Progenitor cell of endocrine pancreas (in vitro differentiated cells): ENCODE measurements at regions not wholly inside any gene's neighbourhood (a gene's known extent, or its start where the extent isn't known, plus 50 kb on each side); places are given as distances from the start of the nearest gene placed in this dataset.

Source experiments
- DNase-seq: peaks from one replicate; pipeline ENCODE4 v3.0.0; 2021; ENCODE audit warnings: low spot score; ENCODE audit not compliant: unreplicated experiment
- H3K27ac Mint-ChIP-seq: 2 replicates; pipeline ENCODE4 v1.8.0; 2021; ENCODE audit warnings: mild to moderate bottlenecking, moderate library complexity, mixed read lengths
- H3K27me3 Mint-ChIP-seq: 2 replicates; pipeline ENCODE4 v1.8.0; 2021; ENCODE audit warnings: mixed read lengths
- H3K36me3 Mint-ChIP-seq: 2 replicates; pipeline ENCODE4 v1.8.0; 2022; ENCODE audit warnings: mixed read lengths; ENCODE audit not compliant: insufficient read depth
- H3K4me1 Mint-ChIP-seq: 2 replicates; pipeline ENCODE4 v1.8.0; 2021; ENCODE audit warnings: low read depth, mixed read lengths
- H3K4me3 Mint-ChIP-seq: 2 replicates; pipeline ENCODE4 v1.8.0; 2021; ENCODE audit warnings: low read depth, mild to moderate bottlenecking, moderate library complexity, mixed read lengths
- H3K9me3 Mint-ChIP-seq: 2 replicates; pipeline ENCODE4 v1.8.0; 2021; ENCODE audit warnings: low read depth, mixed read lengths
- TF ChIP-seq, protein P1 (sequence below): fragments of 200-600 bp; sonication (generic); IDR thresholded peaks from one replicate; pipeline ENCODE4 v1.5.0; 2021; ENCODE audit warnings: antibody characterized with exemption, mild to moderate bottlenecking; ENCODE audit not compliant: unreplicated experiment

DNA sequence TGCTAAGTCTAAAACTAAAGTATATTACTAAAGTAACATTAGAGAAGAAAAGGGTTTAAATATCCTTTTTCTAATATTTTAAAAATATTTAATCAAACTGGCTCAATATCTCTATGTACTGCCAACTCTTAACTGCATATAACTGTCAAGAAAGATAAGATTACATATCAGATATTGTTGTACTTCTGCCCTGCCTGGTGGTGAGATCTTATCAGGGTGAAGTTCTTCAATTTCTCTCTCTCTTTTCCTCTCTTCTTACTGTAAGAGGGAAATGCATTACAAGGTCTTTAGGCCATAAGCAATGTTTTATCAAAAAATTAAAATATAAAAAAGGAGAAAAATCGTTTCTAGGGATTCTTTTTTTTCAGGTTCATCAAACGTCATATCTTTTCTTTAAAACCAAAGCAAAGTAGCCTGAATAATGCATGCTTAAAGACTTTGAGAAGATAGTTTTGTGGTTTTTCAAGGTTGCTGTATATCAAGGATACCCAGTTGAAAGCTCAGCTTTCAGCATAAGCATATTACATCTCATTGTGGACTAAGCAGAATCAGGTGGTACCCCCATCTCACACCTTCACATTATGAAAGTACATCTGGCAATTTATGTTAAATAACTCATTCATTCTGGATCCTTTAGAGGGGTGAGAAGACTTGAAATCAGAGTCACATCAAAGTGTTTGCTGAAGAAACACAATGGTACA lies 1625.7 kb upstream of the SLC10A2 start:
- TF ChIP-seq, protein P1, sequence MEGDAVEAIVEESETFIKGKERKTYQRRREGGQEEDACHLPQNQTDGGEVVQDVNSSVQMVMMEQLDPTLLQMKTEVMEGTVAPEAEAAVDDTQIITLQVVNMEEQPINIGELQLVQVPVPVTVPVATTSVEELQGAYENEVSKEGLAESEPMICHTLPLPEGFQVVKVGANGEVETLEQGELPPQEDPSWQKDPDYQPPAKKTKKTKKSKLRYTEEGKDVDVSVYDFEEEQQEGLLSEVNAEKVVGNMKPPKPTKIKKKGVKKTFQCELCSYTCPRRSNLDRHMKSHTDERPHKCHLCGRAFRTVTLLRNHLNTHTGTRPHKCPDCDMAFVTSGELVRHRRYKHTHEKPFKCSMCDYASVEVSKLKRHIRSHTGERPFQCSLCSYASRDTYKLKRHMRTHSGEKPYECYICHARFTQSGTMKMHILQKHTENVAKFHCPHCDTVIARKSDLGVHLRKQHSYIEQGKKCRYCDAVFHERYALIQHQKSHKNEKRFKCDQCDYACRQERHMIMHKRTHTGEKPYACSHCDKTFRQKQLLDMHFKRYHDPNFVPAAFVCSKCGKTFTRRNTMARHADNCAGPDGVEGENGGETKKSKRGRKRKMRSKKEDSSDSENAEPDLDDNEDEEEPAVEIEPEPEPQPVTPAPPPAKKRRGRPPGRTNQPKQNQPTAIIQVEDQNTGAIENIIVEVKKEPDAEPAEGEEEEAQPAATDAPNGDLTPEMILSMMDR: no peak

DNA sequence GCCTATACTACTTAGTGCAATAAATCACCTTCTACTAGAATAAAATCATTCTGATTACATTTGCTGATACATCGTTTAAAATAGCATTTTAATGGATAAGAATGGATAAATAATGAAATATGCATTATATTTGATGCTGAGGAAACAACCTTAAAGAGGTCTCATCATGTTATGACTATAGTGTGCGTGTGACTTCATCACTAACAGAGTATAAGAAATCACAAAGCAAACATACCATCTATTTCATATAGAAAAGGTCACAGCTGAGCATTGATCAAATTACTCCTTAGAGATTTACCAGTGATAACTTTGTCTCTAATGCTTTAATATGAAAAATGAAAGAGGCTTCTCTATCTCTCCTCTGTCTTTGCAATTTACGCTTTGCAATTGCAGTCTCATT lies 1620.3 kb upstream of the SLC10A2 start:
- H3K4me1 Mint-ChIP-seq: no peaks in the 10 kb centered on the region
- no peak overlapping the region for H3K4me3 Mint-ChIP-seq
- no peaks in the 10 kb centered on the region for H3K27me3 Mint-ChIP-seq
- no peaks in the 10 kb centered on the region for H3K36me3 Mint-ChIP-seq
- no peak for DNase-seq
- H3K27ac Mint-ChIP-seq: no peak overlapping the region
- no peaks in the 10 kb centered on the region for H3K9me3 Mint-ChIP-seq
- TF ChIP-seq, protein P1: no peak

More for the DNA sequence above, 1625.7 kb upstream of the SLC10A2 start:
- H3K27me3 Mint-ChIP-seq: no peaks in the 10 kb centered on the region
- DNase-seq: no peak
- H3K27ac Mint-ChIP-seq: no peak overlapping the region
- no peaks in the 10 kb centered on the region for H3K4me1 Mint-ChIP-seq
- H3K4me3 Mint-ChIP-seq: no peak overlapping the region
- no peaks in the 10 kb centered on the region for H3K36me3 Mint-ChIP-seq
- H3K9me3 Mint-ChIP-seq: no peaks in the 10 kb centered on the region

DNA sequence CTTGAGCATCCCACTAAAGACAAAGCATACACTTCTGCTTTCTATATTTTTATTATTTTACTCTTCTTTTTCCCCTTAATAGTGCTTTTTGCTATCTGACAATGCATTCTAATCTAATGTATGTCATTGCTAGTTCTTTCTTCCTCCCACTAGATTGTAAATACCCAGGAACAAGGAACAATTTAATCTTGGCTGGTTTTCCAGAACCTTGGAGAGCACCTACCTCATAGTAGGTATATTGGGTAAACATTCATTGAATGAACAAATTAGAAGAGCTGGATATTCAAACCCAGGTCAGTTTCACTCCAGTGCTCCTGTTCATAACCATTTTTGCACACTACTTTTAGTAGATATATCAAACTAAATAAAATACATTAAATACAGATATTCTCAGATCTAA lies 1617.6 kb upstream of the SLC10A2 start:
- no peak overlapping the region for H3K4me3 Mint-ChIP-seq

DNA sequence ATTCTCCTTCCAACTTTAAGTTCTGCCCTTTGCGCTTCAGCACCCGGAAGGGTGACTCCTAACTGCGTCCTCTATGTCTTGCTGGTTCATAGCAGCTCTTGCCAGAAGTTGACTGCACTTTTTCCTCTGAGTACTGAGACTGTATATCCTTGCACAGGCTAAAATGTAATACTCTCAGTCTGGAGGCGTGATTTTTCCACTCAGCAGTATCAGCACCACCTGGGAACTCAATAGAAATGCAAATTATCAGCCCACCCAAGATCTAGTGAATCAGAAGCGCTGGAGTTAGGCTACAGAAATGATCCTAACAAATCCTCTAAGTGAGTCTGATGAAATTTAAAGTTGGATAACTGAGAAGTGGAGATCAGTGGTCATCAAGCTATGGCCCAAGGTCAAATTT lies 1611.9 kb upstream of the SLC10A2 start:
- Mint-ChIP-seq H3K27ac (no peak overlapping the region), H3K4me1 (no peaks in the 10 kb centered on the region), H3K9me3 (no peaks in the 10 kb centered on the region), H3K27me3 (no peaks in the 10 kb centered on the region), H3K4me3 (no peak overlapping the region), H3K36me3 (no peaks in the 10 kb centered on the region)
- DNase-seq: no peak
- TF ChIP-seq, protein P1: no peak

More for the DNA sequence above, 1617.6 kb upstream of the SLC10A2 start:
- Mint-ChIP-seq H3K27ac (no peak overlapping the region), H3K27me3 (no peaks in the 10 kb centered on the region), H3K4me1 (no peaks in the 10 kb centered on the region), H3K9me3 (no peaks in the 10 kb centered on the region), H3K36me3 (no peaks in the 10 kb centered on the region)
- TF ChIP-seq, protein P1: no peak
- DNase-seq: no peak

DNA sequence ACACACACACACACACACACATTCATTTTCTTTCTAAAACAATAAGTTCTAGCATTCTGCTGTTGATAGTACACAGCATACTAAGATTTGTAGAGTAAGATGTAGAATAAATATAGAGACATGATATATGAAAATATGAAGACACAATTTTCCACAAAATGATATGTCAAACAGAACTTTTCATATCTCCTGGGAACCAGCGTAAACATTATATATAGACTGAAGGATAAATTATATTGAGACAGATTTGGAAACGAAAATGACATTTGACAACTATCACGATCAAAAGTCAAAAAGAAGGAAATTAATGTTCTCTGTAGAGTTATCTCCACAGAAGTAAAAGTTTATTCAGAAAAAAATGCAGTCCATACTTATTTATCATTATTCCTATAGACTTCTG lies 1605.7 kb upstream of the SLC10A2 start:
- DNase-seq: no peak
- Mint-ChIP-seq H3K9me3 (no peaks in the 10 kb centered on the region), H3K4me3 (no peak overlapping the region), H3K27ac (no peak overlapping the region), H3K4me1 (peaks cover 3% of the 10 kb centered on the region), H3K36me3 (no peaks in the 10 kb centered on the region), H3K27me3 (peaks cover 6% of the 10 kb centered on the region)
- TF ChIP-seq, protein P1: no peak
